SK-N-SH treated with all-trans-retinoic acid at 6 μM for 48 hours (cell line): ENCODE measurements at regions not wholly inside any gene's neighbourhood (a gene's known extent, or its start where the extent isn't known, plus 50 kb on each side); places are given as distances from the start of the nearest gene placed in this dataset.

ENCODE experiments used
- CREB5 ChIP-seq: fragments of 250-450 bp; sonication (Bioruptor Pico); IDR thresholded peaks from 2 replicates; pipeline ENCODE4 v1.5.1; 2020; ENCODE audit warnings: low read depth, mild to moderate bottlenecking, moderate library complexity
- PATZ1 ChIP-seq: fragments of 250-450 bp; sonication (Bioruptor Pico); IDR thresholded peaks from 2 replicates; pipeline ENCODE4 v1.8.0; 2020; ENCODE audit warnings: mild to moderate bottlenecking, moderate library complexity, borderline replicate concordance
- RARB ChIP-seq: fragments of 250-450 bp; sonication (Bioruptor Pico); IDR thresholded peaks from 2 replicates; pipeline ENCODE4 v1.8.0; 2021; ENCODE audit warnings: mild to moderate bottlenecking, moderate library complexity
- TCF4 ChIP-seq: fragments of 250-450 bp; sonication (Bioruptor Pico); IDR thresholded peaks from 2 replicates; pipeline ENCODE4 v1.8.0; 2021; ENCODE audit warnings: mild to moderate bottlenecking, moderate library complexity, borderline replicate concordance
- TOX ChIP-seq: fragments of 250-450 bp; sonication (Bioruptor Pico); IDR thresholded peaks from 2 replicates; pipeline ENCODE4 v1.8.0; 2021; ENCODE audit warnings: mild to moderate bottlenecking, moderate library complexity, borderline replicate concordance
- ZFP30 ChIP-seq: fragments of 450-650 bp; formaldehyde crosslinking; IDR thresholded peaks from 2 replicates; pipeline ENCODE4 v1.5.0; 2022; ENCODE audit warnings: mild to moderate bottlenecking, moderate library complexity
- TF ChIP-seq, protein P1 (sequence below): fragments of 250-450 bp; sonication (Bioruptor Pico); IDR thresholded peaks from 2 replicates; pipeline ENCODE4 v1.5.0; 2020; ENCODE audit warnings: mild to moderate bottlenecking, moderate library complexity

- TF ChIP-seq CREB5 (CRISPR knock-in tag), result no peak
- no peak for TF ChIP-seq RARB
- TF ChIP-seq PATZ1, result no peak
- no peak for TF ChIP-seq TCF4 (CRISPR knock-in tag)
- TF ChIP-seq, protein P1, sequence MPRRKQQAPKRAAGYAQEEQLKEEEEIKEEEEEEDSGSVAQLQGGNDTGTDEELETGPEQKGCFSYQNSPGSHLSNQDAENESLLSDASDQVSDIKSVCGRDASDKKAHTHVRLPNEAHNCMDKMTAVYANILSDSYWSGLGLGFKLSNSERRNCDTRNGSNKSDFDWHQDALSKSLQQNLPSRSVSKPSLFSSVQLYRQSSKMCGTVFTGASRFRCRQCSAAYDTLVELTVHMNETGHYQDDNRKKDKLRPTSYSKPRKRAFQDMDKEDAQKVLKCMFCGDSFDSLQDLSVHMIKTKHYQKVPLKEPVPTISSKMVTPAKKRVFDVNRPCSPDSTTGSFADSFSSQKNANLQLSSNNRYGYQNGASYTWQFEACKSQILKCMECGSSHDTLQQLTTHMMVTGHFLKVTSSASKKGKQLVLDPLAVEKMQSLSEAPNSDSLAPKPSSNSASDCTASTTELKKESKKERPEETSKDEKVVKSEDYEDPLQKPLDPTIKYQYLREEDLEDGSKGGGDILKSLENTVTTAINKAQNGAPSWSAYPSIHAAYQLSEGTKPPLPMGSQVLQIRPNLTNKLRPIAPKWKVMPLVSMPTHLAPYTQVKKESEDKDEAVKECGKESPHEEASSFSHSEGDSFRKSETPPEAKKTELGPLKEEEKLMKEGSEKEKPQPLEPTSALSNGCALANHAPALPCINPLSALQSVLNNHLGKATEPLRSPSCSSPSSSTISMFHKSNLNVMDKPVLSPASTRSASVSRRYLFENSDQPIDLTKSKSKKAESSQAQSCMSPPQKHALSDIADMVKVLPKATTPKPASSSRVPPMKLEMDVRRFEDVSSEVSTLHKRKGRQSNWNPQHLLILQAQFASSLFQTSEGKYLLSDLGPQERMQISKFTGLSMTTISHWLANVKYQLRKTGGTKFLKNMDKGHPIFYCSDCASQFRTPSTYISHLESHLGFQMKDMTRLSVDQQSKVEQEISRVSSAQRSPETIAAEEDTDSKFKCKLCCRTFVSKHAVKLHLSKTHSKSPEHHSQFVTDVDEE (CRISPR knock-in tag), result no peak
- TF ChIP-seq ZFP30 (CRISPR knock-in tag), result no peak
- TF ChIP-seq TOX, result no peak
Measured at GRCh38 chr5:82594097-82594496, 315.9 kb upstream of the RPS23 start.
